ENCODE measurements at regions not wholly inside any gene's neighbourhood (a gene's known extent, or its start where the extent isn't known, plus 50 kb on each side); places are given as distances from the start of the nearest gene placed in this dataset.

- ChIA-PET CTCF (ENCODE audit: partially characterized antibody) (interaction anchor here (1.4 to 8.9 kb wide), 4 partner anchors 61 to 276 kb away, joined by 3 to 95 read pairs (median 6); no protein-coding TSS in a partner anchor), POLR2A (ENCODE audit: partially characterized antibody) (no interaction called here)
- no peak for TF ChIP-seq ATF2 (IDR thresholded peaks at IDR 0.05; ENCODE audit: low read length)
- no peaks in the 10 kb centered on the region for H3K23me2 ChIP-seq (ENCODE audit: low read depth, low read length)
- no peak overlapping the region for H3K4me2 ChIP-seq (ENCODE audit: insufficient read depth in 1 of 2, low read depth in 2 of 2, low read length in 2 of 2)
- H4K20me1 ChIP-seq (replicated peaks in 1 of 2; ENCODE audit: control insufficient read depth in 1 of 2, insufficient read depth in 2 of 2, low read length in 2 of 2) = no peaks in the 10 kb centered on the region
- H2BK20ac ChIP-seq (ENCODE audit: low read length) = no peak overlapping the region
- H4K91ac ChIP-seq (replicated peaks; ENCODE audit: insufficient read length, low read length) = no peak overlapping the region
- no peak overlapping the region for H3K56ac ChIP-seq (replicated peaks; ENCODE audit: insufficient read length, low read depth, low read length)
- H3K4me1 ChIP-seq (replicated peaks in 1 of 4; ENCODE audit: control insufficient read depth in 3 of 4, insufficient read depth in 4 of 4, low read length in 3 of 4) = peaks cover 0 to 3% (median 0%) of the 10 kb centered on the region in 4 experiments; a peak in 2 of 7 replicates
- H2BK5ac ChIP-seq (ENCODE audit: low read depth, low read length) = no peak overlapping the region
- 83% methylated on average over 7 of the region's 7 CpGs; no CpG with 5 or more reads in 1 of the 2 experiments for WGBS, 2 experiments (ENCODE audit: extremely low coverage in 1 of 2, insufficient coverage in 1 of 2, insufficient read length in 1 of 2, insufficient replicate concordance in 2 of 2, low coverage in 1 of 2, low lambda C conversion rate in 2 of 2, missing lambda C conversion rate in 1 of 2)
- no peak overlapping the region for H2BK12ac ChIP-seq (ENCODE audit: low read depth, low read length)
- H4K8ac ChIP-seq (ENCODE audit: extremely low read depth, insufficient read depth, low read length) = no peak overlapping the region; the same call in none of the 2 replicates
- H3K36me3 ChIP-seq (ENCODE audit: control insufficient read depth in 2 of 4, insufficient read depth in 4 of 4, low read length in 3 of 4) = no peaks in the 10 kb centered on the region
- H3K18ac ChIP-seq (ENCODE audit: extremely low read depth, low read length) = no peak overlapping the region
- no peak overlapping the region for H2BK15ac ChIP-seq (ENCODE audit: low read length)
- H2AK5ac ChIP-seq (ENCODE audit: low read depth, low read length) = no peak overlapping the region
- no peak for FAIRE-seq
- no peak overlapping the region for H3K4me3 ChIP-seq (ENCODE audit: extremely low read depth in 1 of 4, insufficient read depth in 2 of 4, low read depth in 3 of 4, low read length in 4 of 4)
- no peak overlapping the region for H2BK120ac ChIP-seq (replicated peaks; ENCODE audit: low read depth, low read length)
- H2AFZ ChIP-seq (ENCODE audit: low read length) = no peak overlapping the region
- H3K4ac ChIP-seq (replicated peaks; ENCODE audit: insufficient read length, low read depth, low read length) = no peak overlapping the region
- H3K79me2 ChIP-seq (ENCODE audit: control insufficient read depth in 1 of 2, insufficient read depth in 2 of 2, low read length in 2 of 2) = no peaks in the 10 kb centered on the region
- no peak overlapping the region for H4K5ac ChIP-seq (ENCODE audit: insufficient read length, low read depth, low read length)
- H3K9ac ChIP-seq (replicated peaks in 1 of 4; ENCODE audit: extremely low read depth in 1 of 4, low read depth in 3 of 4, low read length in 3 of 4) = no peak overlapping the region
- no peaks in the 10 kb centered on the region for H3K79me1 ChIP-seq (ENCODE audit: low read depth, low read length)
- H3K27me3 ChIP-seq (replicated peaks in 1 of 4; ENCODE audit: control insufficient read depth in 3 of 4, extremely low read depth in 1 of 4, insufficient read depth in 3 of 4, low read length in 3 of 4) = no peaks in the 10 kb centered on the region
- DNase-seq (ENCODE audit: low read depth in 1 of 2, low spot score in 2 of 2) = peak in 1 of 2 experiments; percentile 30
- H3K14ac ChIP-seq (ENCODE audit: insufficient read length) = no peak overlapping the region
- no peak overlapping the region for H3K27ac ChIP-seq (ENCODE audit: low read depth, low read length)
- H3K23ac ChIP-seq (ENCODE audit: insufficient read length) = no peak overlapping the region
- H3K9me3 ChIP-seq (ENCODE audit: insufficient read depth in 2 of 2, low read depth in 1 of 2, low read length in 1 of 2) = no peaks in the 10 kb centered on the region
Observed at GRCh38 chr15:100732211-100733055, 130.0 kb downstream of the ASB7 start.

Measured in H1 (cell line).